ENCODE measurements at regions not wholly inside any gene's neighbourhood (a gene's known extent, or its start where the extent isn't known, plus 50 kb on each side); places are given as distances from the start of the nearest gene placed in this dataset.
"Not testable (repeated sequence)": the region's sequence is repeated elsewhere in the genome, so short reads cannot be mapped to it uniquely, and the experiment has no call there.

GRCh38 chr1:146630302-146630701 lies 307.8 kb upstream of the NBPF12 start:
- not testable (repeated sequence) for DNase-seq

GRCh38 chr1:146618582-146618981 lies 319.5 kb upstream of the NBPF12 start:
- DNase-seq, result not testable (repeated sequence)

DNA sequence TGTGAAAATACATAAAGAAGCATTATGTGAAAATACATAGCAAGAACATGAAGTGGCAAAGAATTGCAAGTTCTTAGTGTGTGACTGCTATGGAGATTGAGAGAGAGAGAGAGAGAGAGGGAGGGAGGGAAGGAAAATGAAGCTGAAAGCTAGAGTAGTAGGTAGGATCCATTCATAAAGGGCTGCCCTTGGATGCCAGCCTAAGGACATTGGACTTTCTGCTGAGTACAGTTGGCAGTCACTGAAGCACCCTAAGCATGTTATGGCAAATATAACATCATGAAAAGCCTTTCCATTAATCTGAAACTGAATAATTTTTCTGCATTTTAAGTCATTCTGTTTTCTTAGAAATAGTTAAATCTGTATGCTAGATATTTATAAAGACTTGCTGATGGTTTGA lies 333.4 kb upstream of the NBPF12 start:
- not testable (repeated sequence) for DNase-seq

- DNase-seq, result not testable (repeated sequence)
Measured at GRCh38 chr1:146600720-146601307, 337.3 kb upstream of the NBPF12 start.

- not testable (repeated sequence) for DNase-seq
Measured at GRCh38 chr1:146599906-146600305, 338.2 kb upstream of the NBPF12 start.

DNA sequence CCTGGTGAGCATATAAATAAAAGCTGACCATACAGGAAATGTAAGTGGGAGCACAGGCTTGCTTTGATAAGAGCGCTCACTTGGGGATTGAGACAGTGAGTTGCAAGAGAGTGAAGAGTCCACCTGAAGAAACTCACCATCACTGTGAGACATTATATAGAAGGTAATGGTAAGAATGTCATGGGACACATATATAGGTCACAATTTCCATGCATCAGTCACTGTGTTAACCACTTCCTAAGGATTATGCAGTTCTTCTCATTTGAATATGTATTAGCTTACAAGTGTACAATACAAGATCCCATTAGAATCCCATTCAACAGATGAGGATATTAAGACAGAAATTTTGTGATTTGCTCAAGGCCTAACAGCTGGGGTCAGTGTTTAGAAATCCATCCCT lies 352.4 kb upstream of the NOTCH2NLA start:
- DNase-seq, result not testable (repeated sequence)

- not testable (repeated sequence) for DNase-seq
Measured at GRCh38 chr1:146567541-146567940, 338.7 kb upstream of the NOTCH2NLA start.

DNA sequence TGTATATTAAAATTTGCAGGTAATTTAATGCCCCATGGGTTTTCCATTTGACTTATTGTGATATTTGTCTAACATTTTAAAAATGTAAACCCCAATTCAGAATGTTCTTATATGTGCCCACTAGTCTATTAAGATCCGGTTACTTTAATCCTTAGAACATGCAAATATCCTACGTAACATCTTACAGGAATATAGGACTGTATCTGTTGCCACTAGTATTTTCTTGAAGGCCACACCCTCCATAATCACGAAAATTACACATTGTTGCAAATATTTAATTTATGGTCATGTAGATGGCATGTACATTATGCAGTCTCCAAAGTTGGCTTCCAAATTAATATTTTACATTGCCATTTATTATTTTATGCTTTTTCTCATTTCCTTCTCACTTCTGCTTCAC lies 329.2 kb upstream of the NOTCH2NLA start:
- not testable (repeated sequence) for DNase-seq

DNA sequence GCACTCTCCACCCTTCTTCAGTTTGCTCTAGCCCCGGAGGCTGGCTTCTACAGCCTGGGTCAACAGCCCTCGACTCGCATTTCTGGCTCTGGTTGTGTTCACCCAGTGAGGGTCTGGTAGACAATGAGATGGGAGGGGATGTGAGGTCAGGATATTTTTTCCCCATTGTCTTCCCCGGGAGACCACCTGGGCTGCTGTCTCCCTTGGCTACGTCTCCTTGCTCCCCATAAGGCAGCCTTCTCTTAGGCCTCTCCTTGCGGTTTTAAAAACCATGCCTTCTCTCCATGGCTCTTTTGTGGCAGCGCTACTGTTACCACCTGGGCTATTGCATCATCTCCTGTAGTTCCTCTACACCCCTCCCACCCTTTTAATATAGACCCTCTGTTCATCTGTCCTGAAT lies 327.6 kb upstream of the NOTCH2NLA start:
- not testable (repeated sequence) for DNase-seq

DNA sequence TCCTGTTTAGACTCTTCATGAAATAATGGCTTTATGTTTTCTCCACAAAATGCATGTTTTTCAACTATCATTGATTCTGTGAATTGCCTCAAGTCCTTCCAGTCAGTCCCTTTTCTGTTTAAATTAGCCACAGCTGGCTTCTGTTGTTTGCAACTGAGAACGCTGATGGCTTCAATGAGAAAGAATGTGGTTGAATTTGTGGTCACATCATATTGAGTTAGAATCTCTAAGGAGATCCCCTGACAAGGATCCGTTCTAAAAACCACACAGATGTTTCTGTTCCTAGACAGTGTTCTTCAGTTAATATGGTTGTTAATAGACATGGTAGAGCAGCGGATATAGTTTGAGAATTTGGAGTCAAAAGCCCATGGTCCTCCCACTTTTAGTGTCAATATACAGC lies 323.6 kb upstream of the NOTCH2NLA start:
- DNase-seq, result not testable (repeated sequence)

DNA sequence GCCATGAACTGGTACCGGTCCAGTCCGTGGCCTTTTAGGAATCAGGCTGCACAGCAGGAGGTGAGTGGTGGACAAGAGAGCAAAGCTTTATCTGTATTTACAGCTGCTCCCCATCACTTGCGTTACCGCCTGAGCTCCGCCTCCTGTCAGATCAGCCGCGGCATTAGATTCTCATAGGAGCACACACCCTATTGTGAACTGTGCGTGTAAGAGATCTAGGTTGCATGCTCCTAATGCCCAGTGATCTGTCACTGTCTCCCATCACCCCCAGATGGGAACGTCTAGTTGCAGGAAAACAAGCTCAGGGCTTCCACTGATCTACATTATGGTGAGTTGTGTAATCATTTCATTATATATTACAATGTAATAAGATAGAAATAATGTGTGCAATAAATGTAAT lies 319.9 kb upstream of the NOTCH2NLA start:
- not testable (repeated sequence) for DNase-seq

- not testable (repeated sequence) for DNase-seq
Measured at GRCh38 chr1:146546189-146546588, 317.4 kb upstream of the NOTCH2NLA start.

GRCh38 chr1:146537775-146538373 lies 309.1 kb upstream of the NOTCH2NLA start:
- not testable (repeated sequence) for DNase-seq

DNA sequence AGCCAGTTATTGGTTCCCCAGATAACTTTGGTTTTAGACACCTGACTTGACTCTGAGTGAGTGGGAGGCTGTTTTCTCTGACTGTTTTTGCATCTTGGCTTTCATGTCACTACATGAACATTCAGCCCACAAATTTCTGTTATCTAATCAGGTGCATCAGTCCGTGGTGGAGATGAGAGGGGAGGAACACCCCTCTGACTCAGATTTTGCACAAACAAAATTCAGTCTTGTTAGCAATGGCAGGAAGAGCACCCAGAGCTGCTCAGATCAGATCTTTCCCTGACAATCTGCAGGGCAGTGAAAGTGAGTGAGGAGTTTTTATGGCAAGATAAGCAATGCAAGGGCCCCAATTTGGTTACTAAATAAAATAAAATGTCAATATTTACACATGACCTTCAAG lies 307.2 kb upstream of the NOTCH2NLA start:
- DNase-seq, result not testable (repeated sequence)

GRCh38 chr1:146535575-146535974 lies 306.8 kb upstream of the NOTCH2NLA start:
- DNase-seq, result not testable (repeated sequence)

GRCh38 chr1:146530958-146531357 lies 302.1 kb upstream of the NOTCH2NLA start:
- not testable (repeated sequence) for DNase-seq

DNA sequence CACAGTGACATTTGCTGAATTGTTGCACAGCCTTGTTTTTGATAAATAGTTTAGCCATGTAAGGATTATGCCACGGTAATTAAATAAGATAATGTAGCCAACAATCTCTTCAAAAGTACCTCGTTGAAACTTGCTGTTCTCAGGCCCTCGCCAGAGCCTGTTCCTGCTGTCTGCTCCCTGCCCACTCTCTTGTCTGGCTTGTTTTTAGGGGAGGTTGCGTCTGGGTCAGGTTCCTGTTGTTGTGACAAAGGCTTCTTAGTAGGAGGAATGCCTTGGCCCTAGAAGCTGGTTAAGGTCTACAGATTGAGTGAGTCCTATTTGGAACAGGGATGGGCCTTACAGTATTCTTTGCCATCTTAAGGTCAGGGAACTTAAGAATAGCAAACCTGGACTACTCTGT lies 294.0 kb upstream of the NOTCH2NLA start:
- DNase-seq, result not testable (repeated sequence)

GRCh38 chr1:146522345-146522744 lies 293.5 kb upstream of the NOTCH2NLA start:
- DNase-seq, result not testable (repeated sequence)

DNA sequence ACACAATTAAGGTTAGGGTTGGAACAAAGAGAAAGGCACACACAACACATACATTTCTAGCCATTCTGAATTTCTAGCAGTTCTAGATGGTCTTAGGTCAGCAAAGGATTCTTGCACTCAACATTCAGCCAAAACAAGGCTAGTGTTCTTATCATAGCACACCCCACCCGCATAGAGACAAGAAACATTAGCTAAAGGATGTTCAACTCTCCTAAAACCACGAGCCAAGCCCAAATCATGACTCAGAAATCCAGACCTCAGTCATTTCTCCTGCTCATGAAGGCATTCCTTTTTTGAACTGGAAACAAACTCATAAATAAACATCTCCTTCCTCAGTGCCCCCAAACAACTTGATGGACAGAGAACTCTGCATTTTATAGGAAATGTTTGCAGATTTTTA lies 293.0 kb upstream of the NOTCH2NLA start:
- not testable (repeated sequence) for DNase-seq

DNA sequence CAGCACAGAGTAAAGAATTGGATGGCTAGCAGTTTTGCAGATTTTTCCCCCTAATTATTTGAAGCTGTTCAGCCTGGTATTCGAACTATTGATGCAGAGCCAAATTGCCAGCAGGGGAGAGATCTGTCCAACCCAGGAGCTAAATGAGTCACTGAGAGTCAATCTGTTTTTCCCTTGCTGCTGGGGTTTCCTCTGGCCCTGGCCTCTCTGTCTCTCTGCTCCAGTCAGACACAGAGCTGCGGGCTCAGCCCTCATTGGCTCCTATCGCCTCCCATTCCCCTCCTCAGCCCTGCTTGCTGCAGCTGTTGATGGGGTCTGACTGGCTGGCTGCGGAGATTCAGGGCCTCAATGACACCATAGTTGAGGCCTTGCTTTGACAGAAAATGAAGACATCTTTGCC lies 284.9 kb upstream of the NOTCH2NLA start:
- not testable (repeated sequence) for DNase-seq

DNA sequence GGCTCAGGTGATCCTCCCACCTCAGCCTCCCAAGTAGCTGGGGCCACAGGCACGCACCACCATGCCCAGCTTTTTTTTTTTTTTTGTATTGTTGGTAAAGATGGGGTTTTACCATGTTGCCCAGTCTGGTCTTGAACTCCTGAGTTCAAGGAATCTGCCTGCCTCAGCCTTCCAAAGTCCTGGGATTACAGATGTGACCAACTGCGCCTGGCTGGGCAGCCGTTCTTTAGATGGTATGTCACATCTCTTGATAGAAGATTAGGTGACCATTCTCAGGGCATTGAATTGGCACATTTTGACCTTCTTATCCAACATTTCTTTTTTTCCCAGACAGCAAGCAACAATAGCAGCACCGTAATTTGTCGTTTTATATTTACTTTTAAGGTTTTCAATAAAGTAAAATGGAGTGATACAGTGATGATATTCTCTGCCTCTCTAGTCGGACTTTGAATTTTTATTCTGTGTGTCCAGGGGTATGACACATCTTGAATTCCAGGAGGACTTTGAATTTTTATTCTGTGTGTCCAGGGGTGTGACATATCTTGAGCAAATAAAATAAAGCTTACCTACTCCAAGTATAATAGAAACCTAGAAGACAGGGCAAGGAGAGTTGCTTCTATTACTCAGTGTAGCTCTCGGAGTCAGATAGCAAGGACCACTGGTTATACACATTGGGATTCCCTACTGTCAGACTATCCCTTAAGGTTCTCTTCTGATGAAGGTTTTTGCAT lies 282.4 kb upstream of the NOTCH2NLA start:
- DNase-seq, result not testable (repeated sequence)

DNA sequence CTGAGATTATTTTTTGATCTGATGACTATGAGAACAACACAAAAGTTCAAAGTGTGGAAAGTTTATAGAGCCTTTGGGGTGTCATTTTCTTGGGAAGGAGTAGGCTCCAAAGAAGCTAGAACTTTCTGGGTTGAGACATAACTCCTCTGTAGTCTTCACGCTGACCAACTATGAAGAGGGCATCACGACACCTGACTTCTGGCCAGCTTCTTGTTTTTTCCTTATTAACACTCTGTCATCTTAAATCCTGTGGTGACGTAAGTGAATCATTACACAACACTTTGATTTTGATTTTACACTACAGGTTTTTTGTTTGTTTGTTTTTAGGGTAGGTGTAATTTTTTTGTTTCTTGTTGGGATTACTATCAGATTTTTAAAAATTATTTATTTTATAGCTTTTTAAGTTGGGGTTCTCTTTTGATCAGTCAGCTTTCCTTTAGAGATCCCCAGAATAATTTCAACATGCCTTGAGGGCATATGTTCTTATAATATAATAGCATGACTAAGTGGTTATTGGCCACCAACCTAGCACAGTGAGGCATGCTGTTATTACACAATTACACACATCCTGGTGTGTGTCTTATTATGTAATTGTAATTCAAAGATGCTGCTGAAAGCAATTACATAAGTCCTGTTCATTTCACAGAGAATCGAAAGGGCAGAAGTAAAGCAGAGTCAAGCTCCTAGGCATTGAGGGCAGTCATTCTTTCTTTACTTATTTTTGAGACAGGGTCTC lies 281.6 kb upstream of the NOTCH2NLA start:
- DNase-seq, result not testable (repeated sequence)

- not testable (repeated sequence) for DNase-seq
Measured at GRCh38 chr1:146504121-146504520, 275.3 kb upstream of the NOTCH2NLA start.
